ENCODE measurements at regions not wholly inside any gene's neighbourhood (a gene's known extent, or its start where the extent isn't known, plus 50 kb on each side); places are given as distances from the start of the nearest gene placed in this dataset.
"Not testable (repeated sequence)": the region's sequence is repeated elsewhere in the genome, so short reads cannot be mapped to it uniquely, and the experiment has no call there.

- FAIRE-seq (no peak), DNase-seq (ENCODE audit: insufficient read length) (no peak)
- TF ChIP-seq POLR2A (IDR thresholded peaks at IDR 0.05; ENCODE audit: low read depth, low read length) (no peak), TAF1 (IDR thresholded peaks at IDR 0.05; ENCODE audit: borderline replicate concordance, low read depth, low read length) (no peak), POLR2AphosphoS5 (IDR thresholded peaks at IDR 0.05; ENCODE audit: low read depth, low read length) (no peak)
These were observed 395.4 kb downstream of the ZNF804A start for GRCh38 chr2:184993746-184994145.

GRCh38 chr2:185006481-185006880 is 408.2 kb downstream of the ZNF804A start:
- DNase-seq (ENCODE audit: insufficient read length) = no peak
- TF ChIP-seq TAF1 (IDR thresholded peaks at IDR 0.05; ENCODE audit: borderline replicate concordance, low read depth, low read length) (no peak), POLR2A (IDR thresholded peaks at IDR 0.05; ENCODE audit: low read depth, low read length) (no peak), POLR2AphosphoS5 (IDR thresholded peaks at IDR 0.05; ENCODE audit: low read depth, low read length) (no peak)
- FAIRE-seq = no peak

- TF ChIP-seq POLR2AphosphoS5 (IDR thresholded peaks at IDR 0.05; ENCODE audit: low read depth, low read length) = no peak
- TF ChIP-seq TAF1 (IDR thresholded peaks at IDR 0.05; ENCODE audit: borderline replicate concordance, low read depth, low read length) = no peak
- no peak for TF ChIP-seq POLR2A (IDR thresholded peaks at IDR 0.05; ENCODE audit: low read depth, low read length)
- FAIRE-seq (no peak), DNase-seq (ENCODE audit: insufficient read length) (no peak)
These were observed 414.3 kb downstream of the ZNF804A start for GRCh38 chr2:185012643-185013042.

GRCh38 chr2:185014076-185014475 is 415.7 kb downstream of the ZNF804A start:
- TF ChIP-seq POLR2A (IDR thresholded peaks at IDR 0.05; ENCODE audit: low read depth, low read length) = no peak
- TF ChIP-seq POLR2AphosphoS5 (IDR thresholded peaks at IDR 0.05; ENCODE audit: low read depth, low read length) = no peak
- no peak for TF ChIP-seq TAF1 (IDR thresholded peaks at IDR 0.05; ENCODE audit: borderline replicate concordance, low read depth, low read length)
- no peak for DNase-seq (ENCODE audit: insufficient read length)
- FAIRE-seq = no peak

GRCh38 chr2:185025891-185026290 is 427.6 kb downstream of the ZNF804A start:
- FAIRE-seq; DNase-seq (ENCODE audit: insufficient read length): not testable (repeated sequence)

GRCh38 chr2:185035906-185036305 is 437.6 kb downstream of the ZNF804A start:
- no peak for TF ChIP-seq POLR2A (IDR thresholded peaks at IDR 0.05; ENCODE audit: low read depth, low read length)
- no peak for TF ChIP-seq POLR2AphosphoS5 (IDR thresholded peaks at IDR 0.05; ENCODE audit: low read depth, low read length)
- no peak for TF ChIP-seq TAF1 (IDR thresholded peaks at IDR 0.05; ENCODE audit: borderline replicate concordance, low read depth, low read length)
- FAIRE-seq = no peak
- DNase-seq (ENCODE audit: insufficient read length) = no peak

GRCh38 chr2:185044323-185044874 is 446.1 kb downstream of the ZNF804A start:
- FAIRE-seq (no peak), DNase-seq (ENCODE audit: insufficient read length) (no peak)
- TF ChIP-seq TAF1 (IDR thresholded peaks at IDR 0.05; ENCODE audit: borderline replicate concordance, low read depth, low read length) = no peak

- FAIRE-seq = no peak
- DNase-seq (ENCODE audit: insufficient read length) = no peak
- TF ChIP-seq POLR2AphosphoS5 (IDR thresholded peaks at IDR 0.05; ENCODE audit: low read depth, low read length) (no peak), POLR2A (IDR thresholded peaks at IDR 0.05; ENCODE audit: low read depth, low read length) (no peak), TAF1 (IDR thresholded peaks at IDR 0.05; ENCODE audit: borderline replicate concordance, low read depth, low read length) (no peak)
These were observed 452.5 kb downstream of the ZNF804A start for GRCh38 chr2:185050804-185051203.

- FAIRE-seq (no peak), DNase-seq (ENCODE audit: insufficient read length) (no peak)
- TF ChIP-seq TAF1 (IDR thresholded peaks at IDR 0.05; ENCODE audit: borderline replicate concordance, low read depth, low read length) = no peak
These were observed 465.4 kb downstream of the ZNF804A start for GRCh38 chr2:185063761-185064160.

- DNase-seq (ENCODE audit: insufficient read length) = no peak
- no peak for TF ChIP-seq POLR2AphosphoS5 (IDR thresholded peaks at IDR 0.05; ENCODE audit: low read depth, low read length)
- no peak for TF ChIP-seq TAF1 (IDR thresholded peaks at IDR 0.05; ENCODE audit: borderline replicate concordance, low read depth, low read length)
- TF ChIP-seq POLR2A (IDR thresholded peaks at IDR 0.05; ENCODE audit: low read depth, low read length) = no peak
- no peak for FAIRE-seq
These were observed 467.8 kb downstream of the ZNF804A start for GRCh38 chr2:185066128-185066527.

- no peak for TF ChIP-seq POLR2AphosphoS5 (IDR thresholded peaks at IDR 0.05; ENCODE audit: low read depth, low read length)
- DNase-seq (ENCODE audit: insufficient read length) (no peak), FAIRE-seq (no peak)
These were observed 470.8 kb downstream of the ZNF804A start for GRCh38 chr2:185069107-185069506.

- TF ChIP-seq POLR2AphosphoS5 (IDR thresholded peaks at IDR 0.05; ENCODE audit: low read depth, low read length) (no peak), POLR2A (IDR thresholded peaks at IDR 0.05; ENCODE audit: low read depth, low read length) (no peak), TAF1 (IDR thresholded peaks at IDR 0.05; ENCODE audit: borderline replicate concordance, low read depth, low read length) (no peak)
- DNase-seq (ENCODE audit: insufficient read length) (no peak), FAIRE-seq (no peak)
These were observed 475.8 kb downstream of the ZNF804A start for GRCh38 chr2:185074156-185074555.

- DNase-seq (ENCODE audit: insufficient read length) (no peak), FAIRE-seq (no peak)
- TF ChIP-seq TAF1 (IDR thresholded peaks at IDR 0.05; ENCODE audit: borderline replicate concordance, low read depth, low read length) (no peak), POLR2AphosphoS5 (IDR thresholded peaks at IDR 0.05; ENCODE audit: low read depth, low read length) (no peak), POLR2A (IDR thresholded peaks at IDR 0.05; ENCODE audit: low read depth, low read length) (no peak)
These were observed 484.4 kb downstream of the ZNF804A start for GRCh38 chr2:185082749-185083148.

All from GM12892 (cell line).